SK-N-SH (cell line): ENCODE measurements at regions not wholly inside any gene's neighbourhood (a gene's known extent, or its start where the extent isn't known, plus 50 kb on each side); places are given as distances from the start of the nearest gene placed in this dataset.

Experiments used
- small RNA-seq, 7 experiments: library from RNA; depleted of rRNA; stranded (forward); fragments of <200 nt; gene quantifications; one replicate each; pipeline ENCODE3, GENCODE V24; 2012

Small RNA genes lying in the stretch of these regions (small RNA-seq; reads per million reads assigned to genes)
- gene RN7SKP293: 0 reads per million in 7 experiments
